A549 (cell line): ENCODE measurements at regions not wholly inside any gene's neighbourhood (a gene's known extent, or its start where the extent isn't known, plus 50 kb on each side); places are given as distances from the start of the nearest gene placed in this dataset.

Experiments used
- ATAC-seq, 2 experiments: fragments of 200-7000 bp in 1 of 2; fragments of >200 bp in 1 of 2; cut with Nextera tagmentation in 1 of 2; cut with Tn5 transposase in 1 of 2; 3 replicates each; pipeline versions ENCODE4 v1.8.0 to v1.9.1; 2018 to 2020; ENCODE audit warnings: mild to moderate bottlenecking in 1 of 2, moderate library complexity in 1 of 2
- CTCF ChIA-PET: fragments of 300-600 bp; sonication (Branson Sonifier 250); formaldehyde crosslinking; extraction: SDS; loops from one replicate; lab custom pipeline; 2021; ENCODE audit warnings: antibody characterized with exemption, inconsistent platforms; lab: Yijun Ruan, JAX
- POLR2A ChIA-PET: fragments of 350-600 bp; formaldehyde crosslinking; extraction: SDS; loops from one replicate; lab custom pipeline; 2021; ENCODE audit warnings: antibody characterized with exemption, inconsistent platforms; lab: Yijun Ruan, JAX
- DNase-seq, 2 experiments: peaks; one replicate each; pipeline versions ENCODE4 v3.0.0 to v3.0.0-alpha.2; 2011 to 2016; ENCODE audit warnings: low read depth in 1 of 2, low spot score in 1 of 2
- FAIRE-seq: peaks from 2 replicates; lab custom pipeline; 2011; peaks lifted over from hg19 to GRCh38; lab: Jason Lieb, UNC
- H3K27ac ChIP-seq, 2 experiments: fragments of >200 bp; sonication (Bioruptor Twin); formaldehyde crosslinking; 3 replicates each; pipeline ENCODE4 v1.5.1; 2016 to 2017
- H3K4me1 ChIP-seq: fragments of >200 bp; sonication (Bioruptor Twin); formaldehyde crosslinking; 3 replicates; pipeline ENCODE4 v1.6.1; 2016
- H3K4me2 ChIP-seq: fragments of >200 bp; sonication (Bioruptor Twin); formaldehyde crosslinking; 3 replicates; pipeline ENCODE4 v1.6.1; 2016
- H3K4me3 ChIP-seq: fragments of >200 bp; sonication (Bioruptor Twin); formaldehyde crosslinking; 3 replicates; pipeline ENCODE4 v1.5.1; 2016
- H3K9me3 ChIP-seq: fragments of >200 bp; sonication (Bioruptor Twin); formaldehyde crosslinking; 3 replicates; pipeline ENCODE4 v1.6.1; 2016
- CEBPB ChIP-seq, 2 experiments: fragments of >200 bp in 1 of 2; sonication (Bioruptor Twin) in 1 of 2; formaldehyde crosslinking in 1 of 2; IDR thresholded peaks; 2 replicates each; pipeline ENCODE4 v1.6.1; 2012 to 2016
- EHF ChIP-seq: fragments of 250-450 bp; sonication (Bioruptor Pico); IDR thresholded peaks from 2 replicates; pipeline ENCODE4 v1.5.0; 2020; ENCODE audit warnings: mild to moderate bottlenecking
- EHMT2 ChIP-seq: fragments of 200-600 bp; sonication (generic); IDR thresholded peaks from 2 replicates; pipeline ENCODE4 v1.6.1; 2016; ENCODE audit warnings: antibody characterized with exemption, low read depth, mild to moderate bottlenecking, moderate library complexity
- TFCP2L1 ChIP-seq: fragments of 250-450 bp; sonication (Bioruptor Pico); IDR thresholded peaks from 2 replicates; pipeline ENCODE4 v1.5.0; 2021; ENCODE audit warnings: mild to moderate bottlenecking
- WGBS: methylation state at CpG from one replicate; pipeline ENCODE4 v1.1.6; 2017; ENCODE audit errors: missing lambda C conversion rate; 5-methylcytosine and 5-hydroxymethylcytosine counted together
- TF ChIP-seq, protein P1 (sequence below): fragments of 250-450 bp; sonication (Bioruptor Pico); IDR thresholded peaks from 2 replicates; pipeline ENCODE4 v1.5.0; 2021; ENCODE audit warnings: mild to moderate bottlenecking, moderate library complexity, borderline replicate concordance
- TF ChIP-seq, protein P2 (sequence below): fragments of >200 bp; sonication (Bioruptor Twin); formaldehyde crosslinking; IDR thresholded peaks from 3 replicates; pipeline ENCODE4 v1.6.1; 2016

DNA sequence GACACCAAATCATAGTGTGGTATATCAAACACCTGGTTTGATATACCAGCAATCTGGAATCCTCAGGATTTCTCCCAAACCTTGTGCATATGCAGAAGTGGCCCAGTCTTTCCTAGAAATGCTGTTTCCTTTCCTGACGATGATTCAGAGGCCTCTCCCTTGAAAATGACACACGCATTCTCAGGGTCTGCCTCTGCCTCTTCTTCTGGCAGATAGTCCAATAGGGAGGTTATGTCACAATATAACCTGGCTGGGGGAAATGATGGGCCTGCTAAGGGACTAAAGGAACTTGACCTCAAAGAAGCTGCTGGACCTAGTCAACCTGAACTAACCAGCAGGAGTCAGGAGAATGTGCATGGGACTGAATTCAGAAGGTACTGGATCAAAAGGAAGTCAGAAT is 435.2 kb downstream of the IDS start:
- ChIA-PET POLR2A (no interaction called here), CTCF (no interaction called here)
- Histone ChIP-seq H3K9me3 (no peaks in the 10 kb centered on the region), H3K4me3 (no peak overlapping the region), H3K4me2 (no peak overlapping the region), H3K27ac (no peak overlapping the region), H3K4me1 (no peaks in the 10 kb centered on the region)
- WGBS = 0% methylated on average over 2 of the region's 2 CpGs
- no peak for FAIRE-seq
- no peak for TF ChIP-seq TFCP2L1
- TF ChIP-seq, protein P1, sequence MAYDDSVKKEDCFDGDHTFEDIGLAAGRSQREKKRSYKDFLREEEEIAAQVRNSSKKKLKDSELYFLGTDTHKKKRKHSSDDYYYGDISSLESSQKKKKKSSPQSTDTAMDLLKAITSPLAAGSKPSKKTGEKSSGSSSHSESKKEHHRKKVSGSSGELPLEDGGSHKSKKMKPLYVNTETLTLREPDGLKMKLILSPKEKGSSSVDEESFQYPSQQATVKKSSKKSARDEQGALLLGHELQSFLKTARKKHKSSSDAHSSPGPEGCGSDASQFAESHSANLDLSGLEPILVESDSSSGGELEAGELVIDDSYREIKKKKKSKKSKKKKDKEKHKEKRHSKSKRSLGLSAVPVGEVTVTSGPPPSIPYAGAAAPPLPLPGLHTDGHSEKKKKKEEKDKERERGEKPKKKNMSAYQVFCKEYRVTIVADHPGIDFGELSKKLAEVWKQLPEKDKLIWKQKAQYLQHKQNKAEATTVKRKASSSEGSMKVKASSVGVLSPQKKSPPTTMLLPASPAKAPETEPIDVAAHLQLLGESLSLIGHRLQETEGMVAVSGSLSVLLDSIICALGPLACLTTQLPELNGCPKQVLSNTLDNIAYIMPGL (CRISPR knock-in tag) = no peak
- no peak for DNase-seq
- ATAC-seq = no peak

DNA sequence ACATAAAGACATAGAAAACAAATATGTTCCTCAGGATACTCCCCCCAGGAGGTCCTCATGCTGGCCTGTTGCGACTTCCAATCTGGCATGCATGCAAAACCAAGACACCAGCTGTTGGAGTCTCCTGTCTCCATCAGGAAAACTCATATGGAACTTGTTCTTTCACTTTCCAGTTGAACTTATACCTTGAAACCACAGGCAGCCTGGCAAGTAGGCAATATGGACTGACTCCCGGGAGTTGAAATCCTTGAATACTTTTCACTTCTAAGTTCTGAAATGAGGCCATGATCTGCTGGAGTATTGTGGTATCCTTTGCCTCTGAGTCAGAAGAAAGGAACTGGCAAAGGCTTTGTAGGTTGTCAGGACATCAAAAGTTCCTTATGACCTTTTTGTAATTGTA is 444.2 kb downstream of the IDS start:
- Histone ChIP-seq H3K27ac (no peak overlapping the region), H3K9me3 (no peaks in the 10 kb centered on the region), H3K4me2 (no peak overlapping the region), H3K4me1 (no peaks in the 10 kb centered on the region), H3K4me3 (no peak overlapping the region)
- ChIA-PET POLR2A (no interaction called here), CTCF (no interaction called here)
- DNase-seq = no peak
- ATAC-seq = no peak
- no peak for FAIRE-seq
- WGBS = 0% methylated on average over 2 of the region's 2 CpGs
- no peak for TF ChIP-seq EHF (CRISPR knock-in tag)
- TF ChIP-seq CEBPB (IDR thresholded peaks at IDR 0.05) = no peak
- no peak for TF ChIP-seq EHMT2
- TF ChIP-seq, protein P2, sequence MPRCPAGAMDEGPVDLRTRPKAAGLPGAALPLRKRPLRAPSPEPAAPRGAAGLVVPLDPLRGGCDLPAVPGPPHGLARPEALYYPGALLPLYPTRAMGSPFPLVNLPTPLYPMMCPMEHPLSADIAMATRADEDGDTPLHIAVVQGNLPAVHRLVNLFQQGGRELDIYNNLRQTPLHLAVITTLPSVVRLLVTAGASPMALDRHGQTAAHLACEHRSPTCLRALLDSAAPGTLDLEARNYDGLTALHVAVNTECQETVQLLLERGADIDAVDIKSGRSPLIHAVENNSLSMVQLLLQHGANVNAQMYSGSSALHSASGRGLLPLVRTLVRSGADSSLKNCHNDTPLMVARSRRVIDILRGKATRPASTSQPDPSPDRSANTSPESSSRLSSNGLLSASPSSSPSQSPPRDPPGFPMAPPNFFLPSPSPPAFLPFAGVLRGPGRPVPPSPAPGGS = no peak
